ENCODE measurements at regions not wholly inside any gene's neighbourhood (a gene's known extent, or its start where the extent isn't known, plus 50 kb on each side); places are given as distances from the start of the nearest gene placed in this dataset.
"Not testable (repeated sequence)": the region's sequence is repeated elsewhere in the genome, so short reads cannot be mapped to it uniquely, and the experiment has no call there.

DNA sequence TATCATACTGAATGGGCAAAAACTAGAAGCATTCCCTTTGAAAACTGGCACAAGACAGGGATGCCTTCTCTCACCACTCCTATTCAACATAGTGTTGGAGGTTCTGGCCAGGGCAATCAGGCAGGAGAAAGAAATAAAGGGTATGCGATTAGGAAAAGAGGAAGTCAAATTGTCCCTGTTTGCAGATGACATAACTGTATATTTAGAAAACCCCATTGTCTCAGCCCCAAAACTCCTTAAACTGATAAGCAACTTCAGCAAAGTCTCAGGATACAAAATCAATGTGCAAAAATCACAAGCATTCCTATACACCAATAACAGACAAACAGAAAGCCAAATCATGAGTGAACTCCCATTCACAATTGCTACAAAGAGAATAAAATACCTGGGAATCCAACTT, 52.5 kb upstream of the CCDC71L start:
- not testable (repeated sequence) for H3K4me3 ChIP-seq; DNase-seq (ENCODE audit: low spot score); H3K27ac ChIP-seq

DNA sequence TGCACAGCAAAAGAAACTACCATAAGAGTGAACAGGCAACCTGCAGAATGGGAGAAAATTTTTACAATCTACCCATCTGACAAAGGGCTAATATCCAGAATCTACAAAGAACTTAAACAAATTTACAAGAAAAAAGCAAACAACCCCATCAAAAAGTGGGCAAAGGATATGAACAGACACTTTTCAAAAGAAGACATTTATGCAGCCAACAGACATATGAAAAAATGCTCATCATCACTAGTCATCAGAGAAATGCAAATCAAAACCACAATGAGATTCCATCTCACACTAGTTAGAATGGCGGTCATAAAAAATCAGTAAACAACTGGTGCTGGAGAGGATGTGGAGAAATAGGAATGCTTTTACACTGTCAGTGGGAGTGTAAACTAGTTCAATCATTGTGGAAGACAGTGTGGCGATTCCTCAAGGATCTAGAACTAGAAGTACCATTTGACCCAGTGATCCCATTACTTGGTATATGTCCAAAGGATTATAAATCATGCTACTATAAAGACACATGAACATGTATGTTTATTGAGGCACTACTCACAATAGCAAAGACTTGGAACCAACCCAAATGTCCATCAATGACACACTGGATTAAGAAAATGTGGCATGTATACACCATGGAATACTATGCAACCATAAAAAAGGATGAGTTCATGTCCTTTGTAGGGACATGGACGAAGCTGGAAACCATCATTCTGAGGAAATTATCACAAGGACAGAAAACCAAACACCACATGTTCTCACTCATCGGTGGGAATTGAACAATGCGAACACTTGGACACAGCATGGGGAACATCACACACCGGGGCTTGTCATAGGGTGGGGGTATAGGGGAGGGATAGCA, 53.9 kb upstream of the CCDC71L start:
- H3K4me3 ChIP-seq; DNase-seq (ENCODE audit: low spot score); H3K27ac ChIP-seq: not testable (repeated sequence)

DNA sequence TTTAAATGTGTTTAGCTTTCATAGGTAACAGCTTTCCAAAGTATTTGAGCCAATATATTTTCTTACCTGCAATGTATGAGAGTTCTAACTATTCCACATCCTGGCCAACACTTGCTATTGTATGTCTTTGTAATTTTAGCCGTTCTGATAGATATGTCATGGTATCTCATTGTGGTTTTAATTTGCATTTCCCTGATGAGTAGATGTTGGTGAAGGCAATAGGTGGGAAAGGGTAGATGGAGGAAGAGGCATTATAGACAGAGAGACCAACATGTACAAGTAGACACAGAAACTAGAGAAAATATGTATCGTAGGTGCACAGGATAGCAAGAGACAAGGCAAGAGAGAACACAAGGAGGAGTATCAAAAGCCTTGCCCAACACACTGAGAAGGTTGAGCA, 54.8 kb upstream of the CCDC71L start:
- DNase-seq (ENCODE audit: low spot score), result no peak
- Histone ChIP-seq H3K4me3 (no peak overlapping the region), H3K27ac (no peak overlapping the region)
- TF ChIP-seq, protein P1, sequence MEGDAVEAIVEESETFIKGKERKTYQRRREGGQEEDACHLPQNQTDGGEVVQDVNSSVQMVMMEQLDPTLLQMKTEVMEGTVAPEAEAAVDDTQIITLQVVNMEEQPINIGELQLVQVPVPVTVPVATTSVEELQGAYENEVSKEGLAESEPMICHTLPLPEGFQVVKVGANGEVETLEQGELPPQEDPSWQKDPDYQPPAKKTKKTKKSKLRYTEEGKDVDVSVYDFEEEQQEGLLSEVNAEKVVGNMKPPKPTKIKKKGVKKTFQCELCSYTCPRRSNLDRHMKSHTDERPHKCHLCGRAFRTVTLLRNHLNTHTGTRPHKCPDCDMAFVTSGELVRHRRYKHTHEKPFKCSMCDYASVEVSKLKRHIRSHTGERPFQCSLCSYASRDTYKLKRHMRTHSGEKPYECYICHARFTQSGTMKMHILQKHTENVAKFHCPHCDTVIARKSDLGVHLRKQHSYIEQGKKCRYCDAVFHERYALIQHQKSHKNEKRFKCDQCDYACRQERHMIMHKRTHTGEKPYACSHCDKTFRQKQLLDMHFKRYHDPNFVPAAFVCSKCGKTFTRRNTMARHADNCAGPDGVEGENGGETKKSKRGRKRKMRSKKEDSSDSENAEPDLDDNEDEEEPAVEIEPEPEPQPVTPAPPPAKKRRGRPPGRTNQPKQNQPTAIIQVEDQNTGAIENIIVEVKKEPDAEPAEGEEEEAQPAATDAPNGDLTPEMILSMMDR (IDR thresholded peaks at IDR 0.05), result no peak

DNA sequence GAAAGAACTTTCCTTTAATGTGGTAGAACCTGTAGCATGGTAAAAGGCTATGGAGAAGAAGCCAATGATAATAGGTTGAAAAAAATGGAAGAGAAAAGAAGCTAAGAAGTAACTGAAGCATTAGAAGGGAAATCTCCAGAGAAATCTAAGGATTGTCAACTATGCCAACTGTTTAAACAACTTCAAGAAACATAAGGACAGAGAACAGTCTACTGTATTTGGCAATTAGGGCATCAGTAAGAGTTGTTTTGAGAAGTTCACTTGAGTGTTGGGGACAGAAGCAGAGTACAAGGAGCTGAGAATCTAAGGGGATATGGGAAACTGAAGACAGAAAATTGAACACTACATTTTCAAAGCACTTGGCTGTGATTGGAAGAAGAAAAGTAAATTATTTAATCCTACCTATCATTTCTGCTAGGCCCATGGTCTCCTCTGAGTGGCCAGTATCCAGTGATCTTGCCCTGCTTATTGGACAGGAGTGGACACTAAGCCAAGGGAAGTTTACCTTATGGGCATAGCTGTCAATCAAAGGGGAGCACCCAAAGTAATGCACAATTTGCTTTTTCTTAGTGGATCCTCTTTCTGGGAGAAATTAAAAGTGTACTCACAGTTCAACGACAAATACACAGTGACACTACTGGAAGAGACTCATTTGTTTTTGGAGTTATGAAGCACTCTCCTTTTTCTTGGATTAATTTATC, 56.4 kb upstream of the CCDC71L start:
- TF ChIP-seq, protein P1 (IDR thresholded peaks at IDR 0.05), result no peak
- Histone ChIP-seq H3K27ac (peak overlapping the region in 1 of 2 donors; percentile 43), H3K4me3 (no peak overlapping the region)
- no peak for DNase-seq (ENCODE audit: low spot score)

DNA sequence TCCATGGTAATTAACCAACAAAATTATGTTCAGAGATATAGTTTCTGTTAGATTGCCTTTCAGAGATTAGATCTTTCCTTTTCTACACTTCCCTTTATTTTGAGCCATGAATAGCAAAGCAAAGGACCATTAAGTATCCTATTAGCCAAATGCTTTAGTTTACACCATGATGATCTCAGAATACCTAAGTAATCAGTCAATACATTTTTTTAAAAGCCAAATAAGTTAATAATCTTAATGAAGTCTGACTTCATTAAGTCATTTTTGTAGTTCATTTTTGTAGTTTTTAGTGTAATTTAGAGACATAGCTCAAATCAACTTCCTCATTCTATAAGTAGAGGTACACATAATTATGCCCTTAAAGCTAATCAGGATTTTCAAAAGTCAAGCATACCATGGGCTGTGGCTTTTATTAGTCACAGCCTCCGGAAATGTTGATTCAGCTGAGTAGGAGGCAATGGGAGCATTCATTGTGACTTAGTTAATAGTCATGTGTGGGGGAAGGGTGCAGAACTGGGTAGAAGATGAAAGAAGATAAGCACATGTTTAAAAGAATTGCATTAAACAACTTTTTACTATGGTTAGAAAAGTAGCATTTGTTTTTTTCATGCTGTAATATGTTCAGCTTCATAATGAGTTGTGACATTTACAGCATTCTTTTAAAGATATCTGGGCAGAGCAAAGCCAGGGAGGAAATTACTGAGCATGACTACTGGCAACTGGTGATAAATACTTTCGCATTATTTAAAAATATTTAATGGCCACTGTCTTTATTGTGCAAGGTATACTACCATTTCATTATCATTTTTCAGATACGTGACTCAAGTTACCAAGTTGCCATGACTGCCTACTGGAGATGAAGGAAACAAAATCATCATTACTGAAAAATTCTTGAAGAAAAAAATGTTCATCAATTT, 57.3 kb upstream of the CCDC71L start:
- DNase-seq (ENCODE audit: low spot score), result no peak

DNA sequence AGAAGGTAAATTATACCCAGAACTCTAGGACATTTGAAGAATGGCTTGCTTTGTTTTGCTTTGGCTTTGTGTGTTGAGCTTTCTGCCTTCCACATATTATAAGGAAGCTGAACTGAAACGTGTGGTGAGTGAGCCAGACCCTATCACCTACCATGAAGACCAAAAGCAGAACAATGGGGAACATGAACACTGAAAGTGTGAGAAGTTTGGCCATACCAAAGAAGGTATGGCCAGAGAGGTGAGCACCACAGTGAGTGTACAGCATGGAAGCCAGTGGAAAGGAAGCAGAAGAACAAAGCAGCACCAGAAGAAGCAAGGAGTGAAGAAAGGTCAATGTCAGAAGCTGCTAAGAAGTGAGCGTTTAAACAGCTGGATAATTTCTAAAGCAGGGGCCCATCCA, 59.7 kb upstream of the CCDC71L start:
- no peak for DNase-seq (ENCODE audit: low spot score)
- H3K4me3 ChIP-seq, result no peak overlapping the region
- TF ChIP-seq, protein P1 (IDR thresholded peaks at IDR 0.05), result no peak
- H3K27ac ChIP-seq, result no peak overlapping the region

More for the DNA sequence above, 57.3 kb upstream of the CCDC71L start:
- H3K27ac ChIP-seq, result peak overlapping the region in 1 of 2 donors; percentile 43
- peak overlapping the region; percentile 2 for H3K4me3 ChIP-seq
- TF ChIP-seq, protein P1 (IDR thresholded peaks at IDR 0.05), result no peak

DNA sequence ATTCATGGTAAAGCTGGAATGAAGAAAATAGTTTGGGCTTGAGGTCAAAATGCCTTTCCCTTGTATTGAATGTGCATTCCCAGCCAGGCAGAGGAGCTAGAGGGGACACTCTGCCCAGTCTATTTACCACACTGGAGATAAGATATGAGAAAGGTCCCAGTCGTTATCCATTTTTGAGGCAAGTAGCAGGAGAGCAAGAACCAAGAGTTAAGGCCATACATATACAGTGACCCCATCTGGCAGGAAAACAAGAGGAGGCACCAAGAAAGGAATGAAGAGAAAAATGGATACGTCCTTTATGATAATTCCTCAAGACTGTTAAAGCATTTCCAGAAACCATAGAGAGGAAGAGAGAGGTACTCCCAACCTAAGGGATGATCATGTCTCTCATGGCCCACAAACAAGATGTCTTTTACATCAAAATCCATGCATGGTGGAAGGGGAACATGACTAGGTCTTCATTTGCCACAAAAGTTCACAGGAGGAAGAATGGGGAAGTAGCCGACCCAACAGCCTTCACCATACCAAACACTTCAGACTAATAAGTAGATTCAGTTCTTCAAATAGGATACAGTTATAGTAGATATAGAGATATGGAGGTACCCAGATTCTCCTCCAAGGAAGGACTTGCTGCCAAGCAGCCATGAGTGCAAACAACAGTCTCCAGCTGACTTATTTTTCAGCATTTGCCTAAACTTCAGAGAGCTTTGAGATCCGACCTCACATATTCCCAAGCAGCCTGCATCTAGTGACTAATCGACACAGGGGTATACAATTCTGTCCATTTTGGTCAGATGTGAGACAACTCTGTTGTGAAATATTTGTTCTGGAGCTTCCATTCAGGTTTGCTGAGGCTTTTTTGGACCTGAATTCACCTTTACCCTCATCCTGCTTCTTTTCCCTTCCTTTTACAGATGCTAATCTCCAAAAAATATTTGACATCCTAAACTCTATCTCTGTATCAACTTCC, 61.1 kb upstream of the CCDC71L start:
- Histone ChIP-seq H3K27ac (no peak overlapping the region), H3K4me3 (no peak overlapping the region)
- no peak for DNase-seq (ENCODE audit: low spot score)
- TF ChIP-seq, protein P1 (IDR thresholded peaks at IDR 0.05), result no peak
